H54 (cell line): ENCODE measurements at regions not wholly inside any gene's neighbourhood (a gene's known extent, or its start where the extent isn't known, plus 50 kb on each side); places are given as distances from the start of the nearest gene placed in this dataset.
"Not testable (repeated sequence)": the region's sequence is repeated elsewhere in the genome, so short reads cannot be mapped to it uniquely, and the experiment has no call there.

Experiments
- DNase-seq: peaks from one replicate; pipeline ENCODE4 v3.0.0; 2011; ENCODE audit warnings: low spot score, mixed read lengths; ENCODE audit not compliant: insufficient read length
- FAIRE-seq: peaks from 3 replicates; lab custom pipeline; 2011; peaks lifted over from hg19 to GRCh38; lab: Jason Lieb, UNC
- POLR2A ChIP-seq: IDR thresholded peaks from 2 replicates; pipeline ENCODE4 v1.6.1; 2011; ENCODE audit warnings: low read depth, mild to moderate bottlenecking, low read length

DNA sequence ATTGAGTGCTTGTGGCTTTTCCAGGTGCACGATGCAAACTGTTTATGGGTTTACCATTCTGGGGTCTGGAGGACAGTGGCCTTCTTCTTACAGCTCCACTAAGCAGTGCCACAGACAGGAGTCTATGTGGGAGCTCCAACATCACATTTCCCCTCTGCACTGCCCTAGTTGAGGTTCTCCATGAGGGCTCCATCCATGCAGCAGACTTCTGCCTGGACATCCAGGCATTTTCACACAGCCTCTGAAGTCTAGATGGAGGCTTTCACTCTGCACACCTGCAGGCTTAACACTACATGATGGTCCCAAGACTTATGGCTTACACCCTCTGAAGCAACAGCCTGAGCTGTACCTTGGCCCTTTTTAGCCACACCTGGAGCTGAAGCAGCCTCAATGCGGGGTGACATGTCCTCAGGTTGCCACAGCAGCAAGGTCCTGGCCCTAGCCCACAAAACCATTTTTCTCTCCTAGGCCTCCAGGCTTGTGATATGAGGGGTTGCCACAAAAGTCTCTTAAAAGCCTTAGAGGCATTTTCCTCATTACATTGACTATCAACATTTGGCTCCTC, 552.2 kb downstream of the TFAP2A start:
- no peak for FAIRE-seq
- no peak for TF ChIP-seq POLR2A
- no peak for DNase-seq

DNA sequence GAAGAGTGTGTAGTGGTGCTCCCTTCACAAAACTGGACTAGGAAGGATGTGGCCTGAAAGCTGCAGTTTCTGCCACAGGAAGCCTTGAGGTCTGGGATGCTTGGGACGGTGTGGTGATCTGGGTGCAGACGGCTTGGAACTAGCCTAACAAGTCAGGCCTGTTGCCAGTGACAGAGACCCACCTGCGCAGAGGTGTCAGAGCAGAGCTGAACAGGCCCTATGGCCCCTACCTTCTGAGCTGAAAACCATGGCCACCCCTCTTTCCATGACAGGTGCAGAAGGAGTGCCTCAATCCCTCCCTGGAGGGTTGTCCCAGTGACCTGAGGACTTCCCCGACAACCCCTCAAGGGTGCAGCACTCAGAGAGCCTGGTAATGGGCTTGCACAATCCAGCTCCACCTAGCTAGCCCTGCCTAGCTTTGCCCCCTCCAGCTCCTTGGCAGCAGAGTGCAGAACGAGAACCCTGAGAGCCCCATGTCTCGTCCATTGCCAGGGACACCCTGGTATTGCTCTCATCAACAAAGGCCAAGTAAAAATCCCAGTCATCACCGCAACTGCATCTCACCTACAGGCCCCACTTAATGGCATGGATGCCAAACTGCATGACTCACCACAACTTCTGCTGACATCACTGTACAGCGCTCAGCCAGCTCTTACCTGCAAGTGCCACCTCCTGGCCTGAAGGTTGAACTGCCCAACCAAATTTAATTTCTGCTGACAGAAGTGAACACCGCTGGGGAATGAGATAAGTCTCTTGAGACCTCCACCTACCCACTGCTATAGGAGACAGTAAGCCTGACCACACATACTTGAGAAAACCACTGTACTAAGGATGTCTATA, 563.1 kb downstream of the TFAP2A start:
- TF ChIP-seq POLR2A: no peak
- FAIRE-seq (no peak), DNase-seq (no peak)

DNA sequence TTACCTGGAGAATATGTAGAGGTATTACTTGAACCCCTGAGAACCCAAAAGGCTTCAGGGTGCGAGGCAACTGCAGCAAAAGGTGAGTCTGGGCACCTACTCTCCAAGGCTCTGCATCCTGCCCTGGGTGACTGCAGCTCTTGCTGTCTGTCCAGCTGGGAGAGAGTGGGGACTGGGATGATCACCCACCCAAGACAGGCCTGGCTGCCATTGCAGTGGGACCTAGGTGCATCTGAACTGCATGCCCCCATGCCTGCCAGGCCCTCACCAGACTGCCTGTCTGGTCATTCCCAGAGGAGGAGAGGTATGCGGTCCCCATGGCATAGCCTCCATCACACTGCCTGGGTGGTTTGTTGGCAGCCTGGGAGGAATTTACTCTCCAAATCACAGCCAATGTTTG, 563.9 kb downstream of the TFAP2A start:
- TF ChIP-seq POLR2A: no peak
- no peak for FAIRE-seq
- DNase-seq: no peak

DNA sequence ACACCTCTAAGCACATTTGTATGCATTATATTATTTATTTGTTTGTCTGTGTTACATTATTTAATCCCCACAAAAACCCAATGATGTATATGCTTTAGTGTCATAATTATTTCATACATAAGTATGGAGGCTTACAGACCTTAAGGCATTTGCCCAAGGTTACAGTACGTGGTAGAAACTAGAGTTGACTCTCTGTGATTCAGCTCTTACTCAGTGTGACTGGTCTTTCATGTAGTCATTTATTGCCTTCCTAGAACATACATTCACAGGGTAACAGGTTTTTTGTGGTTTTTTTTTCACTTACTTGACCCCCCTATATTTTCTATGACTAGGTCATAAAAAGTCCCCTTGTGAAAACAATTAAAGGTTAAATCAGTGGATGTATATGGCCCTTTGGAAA, 566.8 kb downstream of the TFAP2A start:
- no peak for DNase-seq
- peak; percentile 48 for FAIRE-seq
- no peak for TF ChIP-seq POLR2A

DNA sequence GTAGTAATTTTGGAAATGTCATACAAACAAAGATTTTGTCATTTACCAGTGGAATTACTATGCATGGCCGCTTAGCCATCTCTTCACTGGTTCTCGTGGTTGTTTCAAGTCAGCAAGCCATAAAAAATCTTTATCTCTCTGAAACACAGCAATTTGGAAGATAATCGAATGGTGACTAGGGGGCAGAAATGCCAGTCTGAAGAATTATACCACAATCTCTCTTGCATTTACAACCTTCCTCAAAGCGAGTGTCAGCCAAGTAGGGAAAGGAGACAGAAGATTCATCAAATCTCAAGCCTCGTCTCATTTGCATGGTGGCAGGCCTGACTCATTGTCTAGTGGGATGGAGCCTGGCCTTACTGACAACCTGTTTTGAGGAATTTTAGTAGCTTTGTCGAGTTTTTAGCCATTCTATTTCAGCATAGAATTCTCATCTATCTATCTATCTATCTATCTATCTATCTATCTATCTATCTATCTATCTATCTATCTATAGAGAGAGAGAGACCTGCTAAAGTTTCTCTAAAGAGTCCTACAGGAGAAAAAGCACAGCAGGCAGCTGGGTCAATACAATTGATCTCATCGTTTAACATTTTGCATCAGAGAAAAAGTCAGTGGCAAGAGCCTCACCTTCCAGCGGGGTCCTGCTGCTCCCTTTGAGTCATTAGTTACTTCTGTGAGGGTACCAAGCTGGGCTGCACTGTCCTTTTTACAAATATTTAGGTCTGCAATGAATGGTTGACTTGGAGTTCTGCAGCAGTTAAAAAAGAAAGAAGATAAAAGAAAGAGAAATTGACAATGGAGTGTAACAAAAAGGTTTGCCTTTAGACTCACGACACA, 572.8 kb downstream of the TFAP2A start:
- TF ChIP-seq POLR2A: no peak
- FAIRE-seq (no peak), DNase-seq (no peak)

DNA sequence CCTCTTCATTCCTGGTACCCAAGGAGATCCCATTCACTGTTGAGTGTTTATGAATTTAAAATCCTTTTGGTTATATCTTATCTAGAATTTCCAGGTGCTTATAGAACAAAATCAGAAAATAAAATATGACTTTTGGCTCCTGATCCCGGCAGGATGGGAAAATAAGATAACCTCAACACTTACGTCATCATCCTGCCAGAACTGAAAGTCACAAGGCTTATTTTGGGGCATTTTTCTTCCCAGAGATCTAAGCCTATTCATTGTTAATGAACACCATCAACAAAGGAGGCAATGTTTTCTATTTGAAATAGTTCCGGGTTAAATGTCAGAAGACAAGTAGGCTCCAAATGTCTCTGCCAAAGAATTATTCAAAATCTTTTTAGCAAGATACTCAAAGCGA, 580.6 kb downstream of the TFAP2A start:
- DNase-seq: no peak
- no peak for TF ChIP-seq POLR2A
- FAIRE-seq: no peak

DNA sequence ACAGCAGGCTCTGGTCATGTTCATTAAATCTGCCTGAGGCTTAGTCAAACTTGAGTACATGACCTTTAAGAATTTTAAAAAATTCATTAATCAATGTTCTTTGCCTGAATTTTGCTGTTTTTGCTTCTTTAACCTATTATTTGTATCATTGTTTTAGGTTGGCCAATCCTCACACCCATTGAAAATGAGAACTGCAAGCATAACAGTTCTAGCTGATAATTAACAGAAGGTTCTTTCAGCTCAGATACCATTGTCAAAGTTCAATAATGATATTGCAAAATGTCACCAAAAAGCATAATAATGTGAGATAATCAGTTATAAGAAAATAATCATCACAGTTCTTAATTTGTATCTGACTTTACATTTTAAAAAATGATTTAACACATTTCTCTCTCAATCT, 583.1 kb downstream of the TFAP2A start:
- FAIRE-seq: no peak

DNA sequence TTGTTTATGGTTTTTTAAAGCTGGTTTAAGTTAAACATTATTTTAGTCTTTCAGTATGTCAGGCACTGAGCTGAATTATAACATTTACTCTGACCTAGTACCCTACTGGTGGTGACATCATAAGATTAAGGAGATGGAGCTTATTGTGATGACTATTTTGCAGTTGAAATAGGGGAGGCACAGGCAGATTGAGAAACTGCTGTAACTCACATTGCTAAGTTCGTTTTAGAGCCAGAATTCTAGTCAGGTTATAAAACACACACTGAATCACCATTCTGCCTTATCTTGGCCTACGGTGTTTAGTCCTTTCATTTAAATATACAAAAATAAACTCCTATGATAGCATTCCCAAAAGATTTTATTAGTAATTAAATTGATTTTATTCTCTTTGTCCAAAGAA, 584.1 kb downstream of the TFAP2A start:
- FAIRE-seq (no peak), DNase-seq (no peak)
- no peak for TF ChIP-seq POLR2A

More for the DNA sequence above, 583.1 kb downstream of the TFAP2A start:
- DNase-seq: no peak
- TF ChIP-seq POLR2A: no peak

DNA sequence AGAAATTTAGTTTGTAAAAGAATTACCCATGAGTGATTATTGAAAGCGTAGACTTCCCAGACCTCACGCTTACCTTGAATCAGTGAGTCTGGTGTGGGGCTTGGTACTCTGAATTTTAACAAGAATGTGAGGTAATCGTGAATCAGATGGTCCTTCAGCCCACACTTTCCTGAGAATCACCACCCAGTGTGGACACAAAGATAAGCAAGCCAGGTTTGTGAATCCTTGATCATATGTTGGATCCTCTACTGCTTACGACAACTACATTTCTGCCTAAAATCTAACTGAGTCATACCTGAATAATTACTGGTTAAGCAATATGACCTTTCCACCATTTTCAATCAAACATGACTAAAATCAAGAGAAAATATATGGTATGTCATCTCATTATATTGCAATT, 589.3 kb downstream of the TFAP2A start:
- FAIRE-seq (no peak), DNase-seq (no peak)
- TF ChIP-seq POLR2A: no peak

DNA sequence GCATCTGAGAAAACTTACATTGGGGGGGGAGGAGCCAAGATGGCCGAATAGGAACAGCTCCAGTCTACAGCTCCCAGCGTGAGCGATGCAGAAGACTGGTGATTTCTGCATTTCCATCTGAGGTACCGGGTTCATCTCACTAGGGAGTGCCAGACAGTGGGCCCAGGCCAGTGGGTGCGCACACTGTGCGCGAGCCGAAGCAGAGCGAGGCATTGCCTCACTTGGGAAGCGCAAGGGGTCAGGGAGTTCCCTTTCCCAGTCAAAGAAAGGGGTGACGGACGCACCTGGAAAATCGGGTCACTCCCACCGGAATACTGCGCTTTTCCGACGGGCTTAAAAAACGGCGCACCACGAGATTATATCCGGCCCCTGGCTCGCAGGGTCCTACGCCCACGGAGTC, 604.1 kb downstream of the TFAP2A start:
- DNase-seq, FAIRE-seq: not testable (repeated sequence)

DNA sequence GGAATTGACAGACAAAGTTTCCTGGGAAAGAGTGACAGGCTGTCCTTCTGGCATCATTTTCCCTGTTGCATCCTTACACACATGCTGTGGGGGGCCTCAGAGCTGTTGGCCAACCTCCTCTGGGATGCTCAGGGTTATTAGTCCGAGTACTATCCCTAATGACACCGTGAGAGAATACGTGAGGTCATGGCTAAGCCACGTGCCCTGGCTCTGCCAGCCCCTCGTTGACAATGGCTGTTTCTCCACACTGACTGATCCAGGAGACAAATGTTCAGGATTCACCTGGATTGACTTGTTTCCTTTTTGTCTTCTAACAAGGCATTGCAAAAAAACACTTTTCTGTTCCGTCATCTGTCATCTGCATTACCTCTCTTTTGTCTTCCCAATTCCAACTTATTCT, 604.6 kb downstream of the TFAP2A start:
- no peak for DNase-seq
- no peak for TF ChIP-seq POLR2A

DNA sequence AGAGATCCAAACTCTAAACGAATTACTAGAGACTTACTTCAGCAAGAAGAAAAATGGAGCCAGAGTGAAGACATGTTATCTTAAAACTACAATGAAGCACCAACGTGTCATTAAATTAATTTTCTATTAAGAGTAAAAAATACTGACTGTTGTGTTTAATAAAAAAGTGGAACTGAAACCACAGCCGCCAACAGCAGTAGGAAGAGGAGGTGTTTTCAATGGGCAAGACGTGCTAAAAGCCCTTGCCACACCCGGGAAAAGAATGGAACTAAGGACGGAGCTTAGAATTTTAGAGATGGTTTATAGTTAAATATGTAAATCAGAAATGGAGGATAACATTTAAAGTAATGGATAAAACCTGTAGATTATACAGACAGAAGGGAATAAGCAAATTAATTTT, 608.7 kb downstream of the TFAP2A start:
- no peak for TF ChIP-seq POLR2A
- DNase-seq (no peak), FAIRE-seq (no peak)

More for the DNA sequence above, 604.6 kb downstream of the TFAP2A start:
- no peak for FAIRE-seq

DNA sequence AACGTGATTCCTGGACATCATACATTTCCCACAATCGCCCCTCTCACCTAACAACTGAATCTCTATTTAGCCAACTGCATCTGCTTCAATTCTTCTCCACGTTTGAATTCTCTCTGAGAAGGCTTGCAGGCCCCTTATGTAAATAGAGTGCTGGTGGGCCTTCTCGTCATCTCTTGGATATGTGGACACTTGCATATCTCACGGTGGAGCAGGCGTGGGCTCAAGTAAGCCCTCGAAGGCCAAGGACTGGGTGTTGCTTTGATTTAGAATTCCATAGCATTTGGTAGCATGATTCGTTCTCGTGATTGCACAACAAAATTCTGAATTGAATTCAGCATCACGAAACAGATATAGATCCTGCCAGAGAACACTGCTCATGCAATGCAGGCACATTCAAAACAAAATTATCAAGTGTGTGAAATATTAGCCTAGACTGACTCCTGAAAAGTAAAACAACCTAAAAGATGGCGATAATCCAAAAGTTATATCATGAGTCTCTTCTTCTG, 613.6 kb downstream of the TFAP2A start:
- FAIRE-seq: no peak
- TF ChIP-seq POLR2A: no peak
- no peak for DNase-seq

DNA sequence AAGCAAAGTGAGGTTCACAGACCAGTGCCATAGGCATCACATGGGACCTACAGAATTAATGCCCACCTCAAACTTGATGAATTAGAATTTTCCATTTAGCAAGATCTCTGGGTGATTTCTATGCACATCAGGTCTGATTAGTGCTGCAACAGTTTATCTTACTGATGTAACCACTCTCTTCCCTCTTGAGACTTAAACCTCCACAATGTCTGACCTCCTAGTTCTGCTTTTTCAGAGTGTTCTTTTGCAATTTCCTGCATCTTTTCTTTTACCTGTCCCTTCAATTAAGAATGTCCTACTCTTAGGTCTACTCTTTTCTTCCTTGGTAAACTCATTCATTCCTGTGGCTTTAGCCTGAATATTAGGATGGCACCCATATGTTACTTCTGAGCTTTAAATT, 615.3 kb downstream of the TFAP2A start:
- DNase-seq: no peak
- TF ChIP-seq POLR2A: no peak
- no peak for FAIRE-seq
